Uterus (tissue), 3 donors: ENCODE measurements at regions not wholly inside any gene's neighbourhood (a gene's known extent, or its start where the extent isn't known, plus 50 kb on each side); places are given as distances from the start of the nearest gene placed in this dataset.

ENCODE experiments used
- DNase-seq, 2 donors: peaks; one replicate each; pipeline ENCODE4 v3.0.0-alpha.2; 2019 to 2020
- H3K27ac ChIP-seq, 2 donors: fragments of 200-600 bp; sonication (generic); 1 replicate in 1 of 2; 2 replicates in 1 of 2; pipeline ENCODE4 v1.5.1; 2016 to 2018
- H3K27me3 ChIP-seq, 2 donors: fragments of 200-600 bp; sonication (generic); one replicate each; pipeline ENCODE4 v1.5.1; 2018 to 2019; ENCODE audit warnings: control low read depth in 1 of 2
- H3K36me3 ChIP-seq, 2 donors: fragments of 200-600 bp; sonication (generic); one replicate each; pipeline ENCODE4 v1.5.1; 2019; ENCODE audit warnings: control low read depth in 1 of 2
- H3K4me1 ChIP-seq, 2 donors: fragments of 200-600 bp; sonication (generic); one replicate each; pipeline ENCODE4 v1.5.1; 2018 to 2019; ENCODE audit warnings: control low read depth in 1 of 2
- H3K4me3 ChIP-seq, 2 donors: fragments of 200-600 bp; sonication (generic); 1 replicate in 1 of 2; 2 replicates in 1 of 2; pipeline ENCODE4 v1.5.1; 2018 to 2019; ENCODE audit warnings: mild to moderate bottlenecking in 1 of 2
- H3K9me3 ChIP-seq, 2 donors: fragments of 200-600 bp; sonication (generic); one replicate each; pipeline ENCODE4 v1.5.1; 2019; ENCODE audit warnings: control low read depth in 1 of 2
- CTCF ChIP-seq, 4 experiments: fragments of 200-600 bp in 2 of 4; fragments of 450-650 bp in 2 of 4; sonication (generic) in 2 of 4; IDR thresholded peaks; one replicate each; pipeline ENCODE4 v1.5.1; 2016 to 2019; ENCODE audit warnings: antibody characterized with exemption in 4 of 4, mild to moderate bottlenecking in 2 of 4, moderate library complexity in 1 of 4
- POLR2A ChIP-seq, 2 donors: fragments of 450-650 bp; IDR thresholded peaks; one replicate each; pipeline ENCODE4 v1.6.1; 2016; ENCODE audit warnings: antibody characterized with exemption in 2 of 2, mild to moderate bottlenecking in 1 of 2, moderate library complexity in 1 of 2
- intact Hi-C: fragments of 100-400 bp; cut with DNase I; formaldehyde crosslinking; loops from one replicate; pipeline ENCODE4 v1.15.1; 2023; ENCODE audit warnings: low total_unique reads
- donor health status: DM: yes; HTN: yes; CAD: no.

- H3K4me1 ChIP-seq: no peaks in the 10 kb centered on the region
- no peaks in the 10 kb centered on the region for H3K27me3 ChIP-seq
- H3K4me3 ChIP-seq: no peak overlapping the region
- H3K27ac ChIP-seq: no peak overlapping the region
- intact Hi-C loops: no loop called here
- no peak for DNase-seq
- no peaks in the 10 kb centered on the region for H3K36me3 ChIP-seq
- H3K9me3 ChIP-seq: no peaks in the 10 kb centered on the region
- TF ChIP-seq CTCF (IDR thresholded peaks at IDR 0.05) (no peak), POLR2A (IDR thresholded peaks at IDR 0.05) (no peak)
Observed at GRCh38 chr6:106778943-106779342, 149.6 kb downstream of the QRSL1 start.

GRCh38 chr6:106773996-106774629 is 144.7 kb downstream of the QRSL1 start:
- H3K36me3 ChIP-seq: no peaks in the 10 kb centered on the region
- no peak overlapping the region for H3K4me3 ChIP-seq
- no peak for DNase-seq
- no peak overlapping the region for H3K27ac ChIP-seq
- no peaks in the 10 kb centered on the region for H3K27me3 ChIP-seq
- no peaks in the 10 kb centered on the region for H3K9me3 ChIP-seq
- H3K4me1 ChIP-seq: no peaks in the 10 kb centered on the region
- TF ChIP-seq POLR2A (IDR thresholded peaks at IDR 0.05) (no peak), CTCF (IDR thresholded peaks at IDR 0.05) (no peak)
- intact Hi-C loops: no loop called here

GRCh38 chr6:106773522-106773921 is 144.1 kb downstream of the QRSL1 start:
- intact Hi-C loops: no loop called here
- Histone ChIP-seq H3K4me3 (no peak overlapping the region), H3K36me3 (no peaks in the 10 kb centered on the region), H3K27me3 (no peaks in the 10 kb centered on the region), H3K9me3 (no peaks in the 10 kb centered on the region), H3K4me1 (no peaks in the 10 kb centered on the region), H3K27ac (no peak overlapping the region)
- no peak for DNase-seq
- no peak for TF ChIP-seq CTCF (IDR thresholded peaks at IDR 0.05)
- no peak for TF ChIP-seq POLR2A (IDR thresholded peaks at IDR 0.05)

- Histone ChIP-seq H3K4me1 (no peaks in the 10 kb centered on the region), H3K36me3 (no peaks in the 10 kb centered on the region), H3K9me3 (no peaks in the 10 kb centered on the region), H3K4me3 (no peak overlapping the region), H3K27me3 (no peaks in the 10 kb centered on the region), H3K27ac (no peak overlapping the region)
- DNase-seq: no peak
- TF ChIP-seq POLR2A (IDR thresholded peaks at IDR 0.05) (no peak), CTCF (IDR thresholded peaks at IDR 0.05) (no peak)
- intact Hi-C loops: no loop called here
Observed at GRCh38 chr6:106772270-106773142, 143.1 kb downstream of the QRSL1 start.

GRCh38 chr6:106771822-106772221 is 142.4 kb downstream of the QRSL1 start:
- TF ChIP-seq POLR2A (IDR thresholded peaks at IDR 0.05) (no peak), CTCF (IDR thresholded peaks at IDR 0.05) (no peak)
- Histone ChIP-seq H3K27me3 (no peaks in the 10 kb centered on the region), H3K4me3 (no peak overlapping the region), H3K36me3 (no peaks in the 10 kb centered on the region), H3K27ac (no peak overlapping the region), H3K9me3 (no peaks in the 10 kb centered on the region), H3K4me1 (no peaks in the 10 kb centered on the region)
- DNase-seq: no peak
- intact Hi-C loops: no loop called here
